BLaER1 treated with 17β-estradiol and CSF1 and Interleukin-3, amounts not matched to agents 10 nM and 100 nM (cell line): ENCODE measurements at regions not wholly inside any gene's neighbourhood (a gene's known extent, or its start where the extent isn't known, plus 50 kb on each side); places are given as distances from the start of the nearest gene placed in this dataset.

ENCODE experiments used
- H3K27ac ChIP-seq, 11 experiments: shearing (Covaris generic); formaldehyde crosslinking; 2 replicates each; pipeline ENCODE4 v1.8.1; 2022
- H3K27me3 ChIP-seq, 11 experiments: shearing (Covaris generic); formaldehyde crosslinking; 2 replicates each; pipeline ENCODE4 v1.8.1; 2022
- H3K36me3 ChIP-seq, 11 experiments: shearing (Covaris generic); formaldehyde crosslinking; 2 replicates each; pipeline ENCODE4 v1.8.1; 2022
- H3K4me1 ChIP-seq, 10 experiments: shearing (Covaris generic); formaldehyde crosslinking; 2 replicates each; pipeline ENCODE4 v1.8.1; 2022
- H3K4me2 ChIP-seq, 11 experiments: shearing (Covaris generic); formaldehyde crosslinking; 2 replicates each; pipeline ENCODE4 v1.8.1; 2022
- H3K4me3 ChIP-seq, 10 experiments: shearing (Covaris generic); formaldehyde crosslinking; 2 replicates each; pipeline ENCODE4 v1.8.1; 2022
- H3K9ac ChIP-seq, 11 experiments: shearing (Covaris generic); formaldehyde crosslinking; 2 replicates each; pipeline ENCODE4 v1.8.1; 2022
- H3K9me3 ChIP-seq, 11 experiments: shearing (Covaris generic); formaldehyde crosslinking; replicated peaks in 1 of 11; 2 replicates each; pipeline ENCODE4 v1.8.1; 2022
- H4K20me1 ChIP-seq, 11 experiments: shearing (Covaris generic); formaldehyde crosslinking; 2 replicates each; pipeline ENCODE4 v1.8.1; 2022
- Cebpa-rat ChIP-seq, 11 experiments: shearing (Covaris generic); IDR thresholded peaks; 2 replicates each; pipeline ENCODE4 v1.8.1; 2022

DNA sequence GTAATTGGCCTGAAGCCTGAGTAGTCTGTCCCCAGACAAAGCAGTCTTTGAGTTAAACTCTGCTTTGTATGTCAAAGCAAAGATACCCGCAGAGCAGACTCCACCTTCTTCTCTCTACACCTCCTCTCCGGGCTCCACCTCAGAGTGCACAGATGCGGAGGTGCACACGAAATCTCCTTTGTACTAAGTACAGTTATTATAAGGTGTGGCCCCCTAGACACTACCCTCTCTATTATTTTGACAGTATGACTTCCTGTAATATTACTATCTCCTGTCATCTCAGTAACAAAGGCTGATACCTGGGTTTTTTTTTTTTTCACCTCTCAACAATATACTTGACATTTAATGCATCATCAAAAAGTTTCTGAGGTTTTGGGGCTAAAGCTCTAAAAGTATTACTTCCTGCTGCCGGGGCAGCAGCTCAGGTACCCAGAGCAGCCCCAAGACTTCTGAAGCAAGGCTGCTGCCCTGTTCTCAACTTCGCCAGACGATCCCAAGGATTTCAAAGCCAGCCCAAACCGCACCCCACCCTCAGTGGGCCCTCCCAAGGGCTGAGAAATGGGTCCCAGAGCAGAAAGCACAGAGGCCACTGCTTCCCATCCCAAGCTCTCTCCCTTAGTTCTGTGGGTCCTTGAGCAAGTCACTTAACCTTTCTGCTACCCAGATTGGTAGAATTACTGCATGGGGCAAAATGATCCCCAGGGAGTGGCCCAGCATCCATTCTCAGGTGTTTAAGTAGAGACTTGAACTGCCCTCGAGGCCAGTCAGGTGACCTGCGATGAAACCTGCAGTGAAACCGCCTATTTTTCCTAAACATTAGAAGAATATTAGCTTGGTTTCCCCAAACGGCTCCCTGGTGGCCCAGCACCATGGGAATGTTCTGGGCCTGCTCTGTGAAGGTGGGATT, 180.6 kb downstream of the FOXO1 start:
- H3K36me3 ChIP-seq, result no peaks in the 10 kb centered on the region
- TF ChIP-seq Cebpa-rat (IDR thresholded peaks at IDR 0.05), result no peak
- H3K4me3 ChIP-seq, result no peak overlapping the region
- peaks cover 27 to 62% (median 45%) of the 10 kb centered on the region in 10 experiments for H3K4me1 ChIP-seq
- H3K9me3 ChIP-seq, result peaks cover 0 to 8% (median 0%) of the 10 kb centered on the region in 11 experiments; a peak in 4 of 22 replicates
- no peak overlapping the region for H3K27ac ChIP-seq
- H4K20me1 ChIP-seq, result 0 out of 22 replicates have a peak, but pooled peaks cover 0 to 5% (median 0%) of the 10 kb centered on the region in 11 experiments
- H3K27me3 ChIP-seq, result 0 out of 22 replicates have a peak, but pooled peaks cover 0 to 2% (median 0%) of the 10 kb centered on the region in 11 experiments
- H3K9ac ChIP-seq, result no peak overlapping the region
- H3K4me2 ChIP-seq, result peak overlapping the region in 6 of 11 experiments; percentile 3 to 78 (median 24); a peak in 4 of 22 replicates

DNA sequence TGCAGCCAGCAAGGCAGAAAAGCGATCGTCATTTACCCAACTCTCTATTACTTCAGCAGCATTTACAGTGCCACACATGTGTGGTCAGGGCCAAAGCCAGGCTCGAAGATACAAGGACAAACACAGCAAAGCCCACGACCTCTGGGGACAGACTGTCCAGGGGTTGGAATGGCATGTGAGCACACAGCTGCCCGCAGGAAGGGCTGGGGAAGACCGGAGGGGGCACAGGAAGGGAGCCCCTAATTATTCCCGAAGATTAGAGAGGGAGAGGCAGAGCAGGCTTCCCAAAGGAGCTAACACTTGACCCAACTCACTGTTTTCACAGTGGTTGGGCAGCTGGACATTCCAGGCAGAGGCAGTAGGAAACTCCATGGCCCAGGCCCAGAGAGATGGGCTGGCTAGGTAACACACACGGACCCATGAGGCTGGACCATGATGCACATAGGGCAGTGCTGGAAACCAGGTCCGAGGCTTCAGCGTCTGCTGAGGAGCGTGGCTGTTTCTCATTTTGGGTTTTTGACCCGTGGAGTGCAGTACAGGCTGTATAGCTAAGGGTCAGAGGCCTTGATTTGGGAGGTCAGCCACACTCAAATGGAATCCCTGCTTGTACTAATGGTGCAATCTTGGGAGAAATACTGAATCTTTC, 179.8 kb downstream of the FOXO1 start:
- no peak for TF ChIP-seq Cebpa-rat (IDR thresholded peaks at IDR 0.05)
- Histone ChIP-seq H3K4me2 (no peak overlapping the region), H3K27me3 (no peaks in the 10 kb centered on the region), H3K36me3 (no peaks in the 10 kb centered on the region), H4K20me1 (0 out of 22 replicates have a peak, but pooled peaks cover 0 to 5% (median 0%) of the 10 kb centered on the region in 11 experiments), H3K27ac (no peak overlapping the region), H3K9me3 (peaks cover 0 to 8% (median 0%) of the 10 kb centered on the region in 11 experiments; a peak in 4 of 22 replicates), H3K4me1 (peaks cover 21 to 54% (median 37%) of the 10 kb centered on the region in 10 experiments), H3K4me3 (no peak overlapping the region), H3K9ac (no peak overlapping the region)

- no peak overlapping the region for H3K4me3 ChIP-seq
- H3K27ac ChIP-seq, result no peak overlapping the region
- 0 out of 22 replicates have a peak, but pooled peaks cover 0 to 2% (median 0%) of the 10 kb centered on the region in 11 experiments for H4K20me1 ChIP-seq
- H3K4me2 ChIP-seq, result no peak overlapping the region
- no peak for TF ChIP-seq Cebpa-rat (IDR thresholded peaks at IDR 0.05)
- no peak overlapping the region for H3K9ac ChIP-seq
- H3K9me3 ChIP-seq, result no peaks in the 10 kb centered on the region
- peaks cover 13 to 41% (median 19%) of the 10 kb centered on the region in 10 experiments for H3K4me1 ChIP-seq
- H3K27me3 ChIP-seq, result no peaks in the 10 kb centered on the region
- no peaks in the 10 kb centered on the region for H3K36me3 ChIP-seq
Measured at GRCh38 chr13:40488869-40489391, 177.5 kb downstream of the FOXO1 start.

DNA sequence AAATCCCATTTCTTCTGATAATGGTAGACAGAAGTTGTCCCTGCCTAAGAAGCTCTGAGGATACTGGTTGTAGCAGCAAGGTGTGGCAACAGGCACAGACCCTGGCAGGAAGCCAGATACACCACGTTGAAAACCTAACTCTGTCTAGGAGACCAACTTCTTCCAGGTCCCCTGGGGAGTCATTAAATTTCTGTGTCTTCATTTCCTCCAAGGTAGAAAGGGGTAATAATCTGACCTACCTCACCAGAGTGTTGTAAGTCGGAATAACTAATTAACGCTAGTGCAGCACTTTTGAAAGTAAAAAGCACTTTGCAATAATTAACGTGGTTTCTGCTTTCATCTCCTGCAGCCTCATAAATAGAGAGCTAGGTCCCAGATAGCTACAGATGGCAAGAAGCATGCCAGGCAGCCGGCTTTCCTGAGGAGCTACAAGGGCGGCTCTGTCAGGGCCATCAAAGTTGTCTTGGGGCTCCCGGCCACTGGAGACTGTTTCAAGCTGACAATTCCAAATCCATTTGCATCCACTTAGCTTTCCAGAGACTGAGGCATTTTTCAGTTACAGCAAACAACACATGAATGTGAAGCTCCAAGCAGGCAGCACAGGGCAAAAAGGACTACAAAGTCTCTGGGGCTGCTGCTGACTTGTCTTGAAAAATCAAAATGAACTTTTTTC, 176.2 kb downstream of the FOXO1 start:
- peaks cover 1 to 34% (median 7%) of the 10 kb centered on the region in 10 experiments; a peak in 15 of 20 replicates for H3K4me1 ChIP-seq
- no peaks in the 10 kb centered on the region for H3K27me3 ChIP-seq
- H3K4me2 ChIP-seq, result peak overlapping the region in 4 of 11 experiments; percentile 1 to 20 (median 14); a peak in 5 of 22 replicates
- H3K9me3 ChIP-seq, result no peaks in the 10 kb centered on the region
- H3K27ac ChIP-seq, result no peak overlapping the region
- no peaks in the 10 kb centered on the region for H3K36me3 ChIP-seq
- no peak for TF ChIP-seq Cebpa-rat (IDR thresholded peaks at IDR 0.05)
- no peaks in the 10 kb centered on the region for H4K20me1 ChIP-seq
- no peak overlapping the region for H3K4me3 ChIP-seq
- no peak overlapping the region for H3K9ac ChIP-seq

DNA sequence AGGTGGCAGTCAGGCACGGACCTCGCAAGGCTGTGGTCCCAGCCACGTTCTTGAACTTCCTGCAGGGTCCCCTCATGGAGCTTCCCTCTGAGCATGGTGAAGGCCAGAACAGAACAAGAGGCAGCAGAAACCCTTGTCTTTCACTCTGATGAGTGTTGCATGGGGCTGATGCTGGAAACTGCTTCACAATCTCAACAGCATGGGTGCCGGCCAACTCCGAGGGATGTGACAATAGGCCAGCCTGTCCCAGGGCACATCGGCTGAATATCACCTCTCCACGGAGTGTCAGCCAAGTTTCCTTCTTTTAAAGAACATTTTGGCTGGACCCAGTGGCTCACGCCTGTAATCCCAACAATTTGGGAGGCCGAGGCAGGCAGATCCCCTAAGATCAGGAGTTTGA, 173.9 kb downstream of the FOXO1 start:
- H3K4me1 ChIP-seq, result peaks cover 0 to 29% (median 3%) of the 10 kb centered on the region in 10 experiments; a peak in 10 of 20 replicates
- H3K4me2 ChIP-seq, result peak overlapping the region in 7 of 11 experiments; percentile 2 to 40 (median 35); a peak in 10 of 22 replicates

DNA sequence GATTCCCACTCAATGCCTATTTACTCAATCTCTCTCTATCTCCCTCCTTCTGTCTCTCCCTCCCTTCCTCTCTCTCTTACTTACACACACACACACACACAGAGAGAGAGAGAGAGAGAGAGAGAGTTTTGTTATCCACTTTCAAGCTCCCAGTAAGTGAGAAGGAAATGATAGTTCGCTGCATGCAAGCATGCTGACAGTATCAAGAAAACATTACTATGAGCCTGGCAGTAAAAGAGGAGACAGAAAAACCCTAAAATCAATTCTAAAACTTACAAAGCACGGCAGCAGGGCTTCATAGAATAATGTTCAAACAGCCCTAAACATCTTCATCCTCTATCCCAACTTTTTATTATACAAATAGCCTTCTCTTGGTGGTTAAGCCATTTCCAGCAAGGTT, 171.9 kb downstream of the FOXO1 start:
- Histone ChIP-seq H3K9me3 (no peaks in the 10 kb centered on the region), H4K20me1 (no peaks in the 10 kb centered on the region), H3K9ac (no peak overlapping the region), H3K4me2 (no peak overlapping the region), H3K36me3 (no peaks in the 10 kb centered on the region), H3K4me3 (no peak overlapping the region), H3K27ac (no peak overlapping the region), H3K27me3 (no peaks in the 10 kb centered on the region), H3K4me1 (peaks cover 0 to 29% (median 3%) of the 10 kb centered on the region in 10 experiments; a peak in 10 of 20 replicates)
- no peak for TF ChIP-seq Cebpa-rat (IDR thresholded peaks at IDR 0.05)

More for the DNA sequence above, 173.9 kb downstream of the FOXO1 start:
- Histone ChIP-seq H3K9me3 (no peaks in the 10 kb centered on the region), H3K9ac (no peak overlapping the region), H3K36me3 (no peaks in the 10 kb centered on the region), H3K27ac (no peak overlapping the region), H4K20me1 (no peaks in the 10 kb centered on the region), H3K4me3 (no peak overlapping the region), H3K27me3 (no peaks in the 10 kb centered on the region)
- no peak for TF ChIP-seq Cebpa-rat (IDR thresholded peaks at IDR 0.05)

DNA sequence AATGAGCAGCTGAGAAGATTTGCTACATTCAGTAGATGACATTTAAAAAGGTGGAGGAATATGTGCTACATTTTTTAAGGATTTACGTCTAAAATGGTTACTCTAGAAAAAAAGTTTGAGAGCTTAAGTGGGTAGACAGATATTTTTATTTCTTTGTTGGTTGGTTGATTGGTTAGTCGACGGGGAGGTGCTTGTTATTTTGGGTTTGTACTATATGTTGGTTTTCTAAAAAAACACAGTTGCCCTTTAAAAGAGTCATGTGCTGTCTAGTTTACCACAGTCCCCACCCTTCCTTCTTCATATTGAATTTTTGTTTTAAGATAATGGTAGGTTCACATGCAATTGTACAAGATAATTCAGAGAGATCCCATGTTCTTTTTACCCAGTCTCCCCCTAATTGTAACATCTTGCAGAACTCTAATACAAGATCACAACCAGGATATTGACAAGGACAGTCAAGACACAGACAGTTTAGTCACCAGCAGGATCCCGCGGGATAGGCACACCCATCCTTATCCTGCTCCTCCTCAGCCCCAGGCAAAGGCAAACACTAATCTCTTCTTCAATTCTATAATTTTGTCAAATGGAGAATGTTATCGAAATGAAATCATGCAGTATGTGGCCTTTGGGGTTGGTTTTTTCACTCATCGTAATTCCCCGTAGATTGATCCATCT, 171.4 kb downstream of the FOXO1 start:
- Histone ChIP-seq H3K4me3 (no peak overlapping the region), H3K4me1 (peaks cover 0 to 24% (median 3%) of the 10 kb centered on the region in 10 experiments; a peak in 10 of 20 replicates), H3K36me3 (no peaks in the 10 kb centered on the region), H3K9me3 (no peaks in the 10 kb centered on the region), H4K20me1 (no peaks in the 10 kb centered on the region), H3K27me3 (no peaks in the 10 kb centered on the region), H3K27ac (no peak overlapping the region), H3K4me2 (0 out of 22 replicates have a peak overlapping the region, but pooled peaks of 1 of the 11 experiments have one; percentile 5), H3K9ac (no peak overlapping the region)
- TF ChIP-seq Cebpa-rat (IDR thresholded peaks at IDR 0.05), result no peak

DNA sequence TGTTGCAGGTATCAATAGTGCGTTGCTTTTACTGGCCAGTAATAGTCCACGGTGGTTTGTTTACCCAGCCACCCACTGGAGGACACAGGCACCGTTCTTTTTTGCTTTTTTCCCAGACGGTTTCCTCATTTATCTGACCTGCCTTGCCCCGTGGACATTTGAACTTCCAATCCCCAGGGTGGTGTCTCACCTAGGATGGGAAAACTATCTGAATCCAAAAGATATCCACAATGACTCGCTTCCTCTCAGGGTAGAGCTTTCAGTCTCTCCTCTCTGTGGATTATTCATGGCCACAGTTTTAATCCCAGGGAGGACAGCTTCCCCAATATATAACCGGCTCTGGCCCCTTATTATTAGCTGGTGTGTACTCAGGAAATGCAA, 170.8 kb downstream of the FOXO1 start:
- Histone ChIP-seq H3K27ac (no peak overlapping the region), H3K4me3 (no peak overlapping the region), H3K36me3 (no peaks in the 10 kb centered on the region), H3K9me3 (no peaks in the 10 kb centered on the region), H3K4me1 (peaks cover 0 to 21% (median 3%) of the 10 kb centered on the region in 10 experiments; a peak in 10 of 20 replicates), H3K4me2 (no peak overlapping the region), H4K20me1 (no peaks in the 10 kb centered on the region), H3K27me3 (no peaks in the 10 kb centered on the region), H3K9ac (no peak overlapping the region)
- TF ChIP-seq Cebpa-rat (IDR thresholded peaks at IDR 0.05), result no peak
